Adrenal gland (tissue), 9 donors: ENCODE measurements at regions not wholly inside any gene's neighbourhood (a gene's known extent, or its start where the extent isn't known, plus 50 kb on each side); places are given as distances from the start of the nearest gene placed in this dataset.

ENCODE experiments used
- DNase-seq, 7 donors: peaks; one replicate each; pipeline ENCODE4 v3.0.0-alpha.2; 2019 to 2020
- H3K27ac ChIP-seq, 5 donors: fragments of 200-600 bp; sonication (generic) in 4 of 5; 1 replicate in 3 of 5; 2 replicates in 2 of 5; pipeline versions ENCODE4 v1.5.1 to v1.8.0; 2016 to 2020; ENCODE audit warnings: mild to moderate bottlenecking in 1 of 5
- H3K27me3 ChIP-seq: fragments of 200-600 bp; 2 replicates; pipeline ENCODE4 v1.8.0; 2021
- H3K36me3 ChIP-seq, 2 donors: fragments of 200-600 bp; replicated peaks in 1 of 2; 1 replicate in 1 of 2; 2 replicates in 1 of 2; pipeline versions ENCODE4 v1.5.1 to v1.8.0; 2018 to 2022
- H3K4me1 ChIP-seq, 2 donors: fragments of 200-600 bp; replicated peaks in 1 of 2; 1 replicate in 1 of 2; 2 replicates in 1 of 2; pipeline versions ENCODE4 v1.5.1 to v1.8.0; 2018 to 2021
- H3K4me3 ChIP-seq, 4 donors: fragments of 200-600 bp; sonication (generic) in 3 of 4; one replicate each; pipeline ENCODE4 v1.5.1; 2016 to 2018
- H3K9me3 ChIP-seq, 3 donors: fragments of 200-600 bp; sonication (generic) in 1 of 3; replicated peaks in 1 of 3; 1 replicate in 2 of 3; 2 replicates in 1 of 3; pipeline versions ENCODE4 v1.5.1 to v1.8.0; 2016 to 2021
- CTCF ChIP-seq, 6 experiments: fragments of 450-650 bp in 4 of 6; fragments of 200-600 bp in 2 of 6; sonication (generic) in 1 of 6; IDR thresholded peaks; 1 replicate in 5 of 6; 2 replicates in 1 of 6; pipeline versions ENCODE4 v1.5.1 to v1.8.0; 2016 to 2021; ENCODE audit warnings: antibody characterized with exemption in 6 of 6, mild to moderate bottlenecking in 2 of 6, moderate library complexity in 1 of 6
- POLR2A ChIP-seq, 2 donors: fragments of 450-650 bp; IDR thresholded peaks; one replicate each; pipeline ENCODE4 v1.6.1; 2017; ENCODE audit warnings: antibody characterized with exemption in 2 of 2, mild to moderate bottlenecking in 2 of 2, moderate library complexity in 1 of 2
- WGBS, 4 donors: extraction: QIAGEN DNeasy Blood & Tissue Kit in 2 of 4; methylation state at CpG; one replicate each; pipeline versions ENCODE4 v1.1.5 to v1.1.7; 2013 to 2017; 5-methylcytosine and 5-hydroxymethylcytosine counted together
- intact Hi-C, 2 donors: fragments of 100-400 bp; cut with DNase I; formaldehyde crosslinking; loops; one replicate each; pipeline versions ENCODE4 v1.14.1 to v1.15.0; 2022 to 2023
- donor health status: healthy with polysubstance abuse.
- donor health status: Bipolar disorder and iron deficiency.
- donor health status: DM: yes; HTN: yes; CAD: no.
- donor health status: DM: no; HTN: no; CAD: no.
- donor health status: DM: no; HTN: no; CAD: no.

- H3K4me1 ChIP-seq, result no peaks in the 10 kb centered on the region
- no peaks in the 10 kb centered on the region for H3K27me3 ChIP-seq
- no peak for DNase-seq
- intact Hi-C loops, result no loop called here
- no peak overlapping the region for H3K4me3 ChIP-seq
- WGBS, 4 donors, result 93 to 96% (median 95%) methylated on average over 3 of the region's 3 CpGs
- TF ChIP-seq POLR2A (IDR thresholded peaks at IDR 0.05), result no peak
- TF ChIP-seq CTCF (IDR thresholded peaks at IDR 0.05), result no peak
- no peaks in the 10 kb centered on the region for H3K36me3 ChIP-seq
- H3K27ac ChIP-seq, result no peak overlapping the region
- no peaks in the 10 kb centered on the region for H3K9me3 ChIP-seq
Observed at GRCh38 chr3:116610124-116610523, 99.5 kb upstream of the TUSC7 start.

- no peak for TF ChIP-seq POLR2A (IDR thresholded peaks at IDR 0.05)
- TF ChIP-seq CTCF (IDR thresholded peaks at IDR 0.05), result peak in 2 of 6 experiments; percentile 12 to 40
- no peaks in the 10 kb centered on the region for H3K36me3 ChIP-seq
Observed at GRCh38 chr3:116614795-116615362, 94.7 kb upstream of the TUSC7 start.

GRCh38 chr3:116618138-116618537 is 91.4 kb upstream of the TUSC7 start:
- Histone ChIP-seq H3K27me3 (no peaks in the 10 kb centered on the region), H3K36me3 (no peaks in the 10 kb centered on the region), H3K4me3 (no peak overlapping the region), H3K4me1 (no peaks in the 10 kb centered on the region), H3K9me3 (no peaks in the 10 kb centered on the region), H3K27ac (no peak overlapping the region)
- intact Hi-C loops, result no loop called here
- DNase-seq, result no peak
- TF ChIP-seq POLR2A (IDR thresholded peaks at IDR 0.05) (no peak), CTCF (IDR thresholded peaks at IDR 0.05) (no peak)
- 65 to 94% (median 83%) methylated on average over 2 of the region's 2 CpGs for WGBS, 4 donors

More at GRCh38 chr3:116614795-116615362, 94.7 kb upstream of the TUSC7 start:
- Histone ChIP-seq H3K27me3 (no peaks in the 10 kb centered on the region), H3K4me3 (no peak overlapping the region), H3K4me1 (no peaks in the 10 kb centered on the region), H3K9me3 (no peaks in the 10 kb centered on the region), H3K27ac (no peak overlapping the region)
- DNase-seq, result no peak
- WGBS, 4 donors, result 50 to 62% (median 57%) methylated on average over 4 of the region's 4 CpGs
- intact Hi-C loops, result no loop called here

- no peak for DNase-seq
- WGBS, 4 donors, result 89 to 97% (median 90%) methylated on average over 2 of the region's 2 CpGs
Observed at GRCh38 chr3:116618930-116619329, 90.6 kb upstream of the TUSC7 start.

More at GRCh38 chr3:116618930-116619329, 90.6 kb upstream of the TUSC7 start:
- Histone ChIP-seq H3K4me1 (no peaks in the 10 kb centered on the region), H3K4me3 (no peak overlapping the region), H3K36me3 (no peaks in the 10 kb centered on the region), H3K27me3 (no peaks in the 10 kb centered on the region), H3K27ac (no peak overlapping the region), H3K9me3 (no peaks in the 10 kb centered on the region)
- no peak for TF ChIP-seq CTCF (IDR thresholded peaks at IDR 0.05)
- TF ChIP-seq POLR2A (IDR thresholded peaks at IDR 0.05), result no peak
- intact Hi-C loops, result no loop called here
